ENCODE measurements at regions not wholly inside any gene's neighbourhood (a gene's known extent, or its start where the extent isn't known, plus 50 kb on each side); places are given as distances from the start of the nearest gene placed in this dataset.

DNA sequence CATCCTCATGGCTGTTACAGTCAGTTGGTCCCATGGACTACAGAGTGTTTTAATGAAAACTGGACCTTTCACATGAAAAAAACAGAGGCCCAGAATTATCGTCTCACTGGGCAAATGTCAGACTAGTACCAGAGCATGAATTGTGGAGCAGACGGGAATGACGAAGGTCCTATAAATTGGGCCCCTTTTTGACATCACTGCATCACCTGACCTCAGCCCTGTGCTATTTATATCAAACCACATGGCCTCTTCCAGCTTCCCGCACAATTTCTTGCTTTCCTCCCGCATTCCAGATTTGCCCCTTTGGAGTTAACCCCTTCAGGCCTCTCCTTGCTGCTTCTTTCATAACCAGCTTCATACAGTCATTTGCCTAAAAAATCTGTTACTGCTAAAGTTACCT lies 301.7 kb downstream of the ATPSCKMT start:
- TF ChIP-seq CTCF (conservative IDR thresholded peaks at IDR 0.05): no peak
- TF ChIP-seq ZFX (IDR thresholded peaks at IDR 0.05): no peak
